HepG2 (cell line): ENCODE measurements at regions not wholly inside any gene's neighbourhood (a gene's known extent, or its start where the extent isn't known, plus 50 kb on each side); places are given as distances from the start of the nearest gene placed in this dataset.

Experiments used
- ATAC-seq: fragments of 200-7000 bp; cut with Tn5 transposase; 3 replicates; pipeline ENCODE4 v1.9.1; 2020; ENCODE audit warnings: mild to moderate bottlenecking, moderate library complexity
- BruUV-seq: library from RNA; stranded (reverse); fragments of 400-500 nt; replicated peaks from 2 replicates; lab custom pipeline; 2021; lab: Mats Ljungman, UMichigan
- CTCF ChIA-PET: fragments of 300-600 bp; formaldehyde crosslinking; extraction: SDS; loops from one replicate; lab custom pipeline; 2021; ENCODE audit warnings: low total read pairs, inconsistent platforms, low intra/inter-chr PET ratio; lab: Yijun Ruan, JAX
- POLR2A ChIA-PET: fragments of 350-600 bp; sonication (Branson Sonifier 250); formaldehyde crosslinking; loops from one replicate; lab custom pipeline; 2020; ENCODE audit warnings: antibody characterized with exemption, inconsistent platforms; lab: Yijun Ruan, JAX
- DNase-seq: peaks from one replicate; pipeline ENCODE4 v3.0.0-alpha.2; 2015; ENCODE audit warnings: low spot score
- FAIRE-seq: peaks from 3 replicates; lab custom pipeline; 2011; peaks lifted over from hg19 to GRCh38; lab: Jason Lieb, UNC
- H2AFZ ChIP-seq: one replicate; pipeline ENCODE4 v1.6.1; 2011; ENCODE audit warnings: low read length, inconsistent platforms
- H3K27ac ChIP-seq: fragments of 300-600 bp; 3 replicates; pipeline ENCODE4 v1.8.0; 2011; ENCODE audit warnings: mixed run types, mild to moderate bottlenecking, mixed read lengths, low read length, inconsistent platforms; ENCODE audit not compliant: insufficient read depth; ENCODE audit errors: extremely low read length
- H3K27me3 ChIP-seq, 2 experiments: fragments of 200-600 bp in 1 of 2; 2 replicates in 1 of 2; 3 replicates in 1 of 2; pipeline versions ENCODE4 v1.6.0 to v1.8.0; 2011; ENCODE audit warnings: low read length in 2 of 2, mild to moderate bottlenecking in 2 of 2, moderate library complexity in 2 of 2, inconsistent platforms in 1 of 2; ENCODE audit not compliant: insufficient read depth in 2 of 2, control insufficient read depth in 1 of 2
- H3K36me3 ChIP-seq, 2 experiments: fragments of 200-600 bp in 1 of 2; replicated peaks in 1 of 2; 2 replicates in 1 of 2; 3 replicates in 1 of 2; pipeline versions ENCODE4 v1.5.1 to v1.8.0; 2011; ENCODE audit warnings: low read length in 2 of 2, inconsistent platforms in 1 of 2; ENCODE audit not compliant: insufficient read depth in 2 of 2, control insufficient read depth in 1 of 2
- H3K4me1 ChIP-seq: 2 replicates; pipeline ENCODE4 v1.5.1; 2012; ENCODE audit warnings: low read length, inconsistent platforms; ENCODE audit not compliant: insufficient read depth
- H3K4me2 ChIP-seq: 2 replicates; pipeline ENCODE4 v1.6.0; 2011; ENCODE audit warnings: low read depth, low read length, inconsistent platforms
- H3K4me3 ChIP-seq, 3 experiments: fragments of 200-600 bp in 1 of 3; sonication (generic), shearing (Covaris generic) in 1 of 3; replicated peaks in 1 of 3; 2 replicates each; pipeline ENCODE4 v1.5.1; 2011 to 2016; ENCODE audit warnings: low read length in 3 of 3, inconsistent platforms in 2 of 3, low read depth in 2 of 3, mild to moderate bottlenecking in 2 of 3, control low read depth in 1 of 3, mixed read lengths in 1 of 3; ENCODE audit not compliant: insufficient read depth in 1 of 3
- H3K79me2 ChIP-seq: one replicate; pipeline ENCODE4 v1.6.1; 2011; ENCODE audit warnings: low read length, inconsistent platforms; ENCODE audit not compliant: insufficient read depth
- H3K9ac ChIP-seq: 2 replicates; pipeline ENCODE4 v1.6.0; 2011; ENCODE audit warnings: mild to moderate bottlenecking, low read depth, low read length, inconsistent platforms; ENCODE audit not compliant: insufficient read depth
- H3K9me3 ChIP-seq: 2 replicates; pipeline ENCODE4 v1.5.1; 2012; ENCODE audit warnings: mild to moderate bottlenecking, low read length
- H4K20me1 ChIP-seq: 2 replicates; pipeline ENCODE4 v1.6.0; 2011; ENCODE audit warnings: inconsistent platforms, mild to moderate bottlenecking, low read length, moderate library complexity; ENCODE audit not compliant: insufficient read depth
- ARID3A ChIP-seq: IDR thresholded peaks from 2 replicates; pipeline ENCODE4 v1.6.1; 2012; ENCODE audit warnings: low read depth, low read length, improper control_type of control experiment
- BRD4 ChIP-seq: sonication (generic); formaldehyde crosslinking; IDR thresholded peaks from 2 replicates; pipeline ENCODE4 v1.4.0; 2020; ENCODE audit warnings: missing genetic modification reagents
- CBX1 ChIP-seq: IDR thresholded peaks from one replicate; pipeline ENCODE4 v1.6.1; 2016; ENCODE audit warnings: antibody characterized with exemption, low read depth
- E2F2 ChIP-seq: sonication (generic); formaldehyde crosslinking; IDR thresholded peaks from 2 replicates; pipeline ENCODE4 v1.4.0; 2020; ENCODE audit warnings: missing genetic modification reagents, borderline replicate concordance
- GATAD2A ChIP-seq: IDR thresholded peaks from 2 replicates; pipeline ENCODE4 v1.6.1; 2016
- HOXA9 ChIP-seq: sonication (generic); formaldehyde crosslinking; IDR thresholded peaks from 2 replicates; pipeline ENCODE4 v1.8.1; 2022; ENCODE audit warnings: missing genetic modification reagents, mild to moderate bottlenecking, moderate library complexity, borderline replicate concordance
- KLF12 ChIP-seq: sonication (generic); formaldehyde crosslinking; IDR thresholded peaks from 2 replicates; pipeline ENCODE4 v1.4.0; 2020; ENCODE audit warnings: missing genetic modification reagents, borderline replicate concordance
- MTA1 ChIP-seq: sonication (generic); formaldehyde crosslinking; IDR thresholded peaks from 2 replicates; pipeline ENCODE4 v1.4.0; 2020; ENCODE audit warnings: missing genetic modification reagents, mild to moderate bottlenecking, borderline replicate concordance
- NR2F2 ChIP-seq: IDR thresholded peaks from 2 replicates; pipeline ENCODE4 v1.6.1; 2012; ENCODE audit warnings: low read depth, inconsistent platforms, borderline replicate concordance
- SNAPC2 ChIP-seq: sonication (generic); formaldehyde crosslinking; IDR thresholded peaks from 2 replicates; pipeline ENCODE4 v1.8.1; 2022; ENCODE audit warnings: mild to moderate bottlenecking, missing genetic modification reagents
- SP4 ChIP-seq: sonication (generic); formaldehyde crosslinking; IDR thresholded peaks from 2 replicates; pipeline ENCODE4 v1.8.1; 2023; ENCODE audit warnings: mild to moderate bottlenecking, missing genetic modification reagents
- SUZ12 ChIP-seq: fragments of 150-350 bp; IDR thresholded peaks from 2 replicates; pipeline ENCODE4 v1.6.1; 2014; ENCODE audit warnings: low read depth, low read length
- ZNF276 ChIP-seq: sonication (generic); formaldehyde crosslinking; IDR thresholded peaks from 2 replicates; pipeline ENCODE4 v1.4.0; 2020; ENCODE audit warnings: mild to moderate bottlenecking, low read depth, missing genetic modification reagents
- ZNF513 ChIP-seq: sonication (generic); formaldehyde crosslinking; conservative IDR thresholded peaks from 2 replicates; pipeline ENCODE4 v1.5.0; 2020; ENCODE audit warnings: missing genetic modification reagents
- ZNF784 ChIP-seq: sonication (generic); formaldehyde crosslinking; IDR thresholded peaks from 2 replicates; pipeline ENCODE4 v1.5.1; 2020; ENCODE audit warnings: missing genetic modification reagents, mild to moderate bottlenecking, borderline replicate concordance
- WGBS: methylation state at CpG from one replicate; pipeline ENCODE4 v1.1.6; 2017; ENCODE audit warnings: low lambda C conversion rate; 5-methylcytosine and 5-hydroxymethylcytosine counted together
- in situ Hi-C: cut with HindIII; loops from 2 replicates; pipeline ENCODE4 v1.10.0; 2017; ENCODE audit warnings: low pct_unique_long_range_greater_than_20kb; ENCODE audit not compliant: extremely low pct_ligation_motif_present
- intact Hi-C: fragments of 100-400 bp; cut with micrococcal nuclease; formaldehyde crosslinking; loops from one replicate; pipeline ENCODE4 v1.10.0; 2022; ENCODE audit not compliant: unreplicated experiment
- TF ChIP-seq, protein P1 (sequence below): sonication (generic); formaldehyde crosslinking; IDR thresholded peaks from 2 replicates; pipeline ENCODE4 v1.4.0; 2020; ENCODE audit warnings: missing genetic modification reagents, mild to moderate bottlenecking, borderline replicate concordance

DNA sequence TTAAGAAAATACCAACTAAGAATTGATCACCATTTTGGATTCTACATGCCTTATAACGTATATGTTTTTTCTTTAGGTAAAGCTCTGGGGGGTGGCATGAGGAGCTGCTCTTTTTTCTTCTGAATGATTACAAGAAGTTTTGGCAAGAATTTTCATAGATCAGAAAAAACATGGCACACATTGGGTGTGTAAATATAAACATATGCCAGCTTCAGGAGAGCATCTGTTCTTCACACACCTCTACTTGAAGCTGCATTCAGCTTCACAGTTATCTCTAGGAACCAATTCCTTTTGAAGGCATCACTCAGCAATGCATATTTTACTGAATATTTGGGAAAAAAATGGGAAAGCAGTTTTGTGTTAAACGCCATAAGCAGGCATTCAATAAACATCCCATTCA lies 122.7 kb upstream of the GHR start:
- ChIA-PET POLR2A (no interaction called here), CTCF (no interaction called here)
- ATAC-seq, result no peak
- Histone ChIP-seq H3K27ac (no peak overlapping the region), H3K9ac (no peak overlapping the region), H3K27me3 (no peaks in the 10 kb centered on the region), H3K4me2 (no peak overlapping the region), H3K9me3 (no peaks in the 10 kb centered on the region), H3K4me3 (no peak overlapping the region), H2AFZ (no peak overlapping the region), H3K36me3 (no peaks in the 10 kb centered on the region), H3K79me2 (no peaks in the 10 kb centered on the region), H4K20me1 (no peaks in the 10 kb centered on the region), H3K4me1 (no peaks in the 10 kb centered on the region)
- in situ Hi-C loops (no loop called here), intact Hi-C loops (no loop called here)
- no peak for DNase-seq
- BruUV-seq, result no TSS peak
- WGBS, result 3% methylated on average over 2 of the region's 2 CpGs
- FAIRE-seq, result no peak
- TF ChIP-seq KLF12 (CRISPR knock-in tag), result no peak
- no peak for TF ChIP-seq BRD4
- no peak for TF ChIP-seq HOXA9 (CRISPR knock-in tag)
- TF ChIP-seq SNAPC2 (CRISPR knock-in tag), result no peak
- TF ChIP-seq ZNF513, result no peak
- TF ChIP-seq, protein P1, sequence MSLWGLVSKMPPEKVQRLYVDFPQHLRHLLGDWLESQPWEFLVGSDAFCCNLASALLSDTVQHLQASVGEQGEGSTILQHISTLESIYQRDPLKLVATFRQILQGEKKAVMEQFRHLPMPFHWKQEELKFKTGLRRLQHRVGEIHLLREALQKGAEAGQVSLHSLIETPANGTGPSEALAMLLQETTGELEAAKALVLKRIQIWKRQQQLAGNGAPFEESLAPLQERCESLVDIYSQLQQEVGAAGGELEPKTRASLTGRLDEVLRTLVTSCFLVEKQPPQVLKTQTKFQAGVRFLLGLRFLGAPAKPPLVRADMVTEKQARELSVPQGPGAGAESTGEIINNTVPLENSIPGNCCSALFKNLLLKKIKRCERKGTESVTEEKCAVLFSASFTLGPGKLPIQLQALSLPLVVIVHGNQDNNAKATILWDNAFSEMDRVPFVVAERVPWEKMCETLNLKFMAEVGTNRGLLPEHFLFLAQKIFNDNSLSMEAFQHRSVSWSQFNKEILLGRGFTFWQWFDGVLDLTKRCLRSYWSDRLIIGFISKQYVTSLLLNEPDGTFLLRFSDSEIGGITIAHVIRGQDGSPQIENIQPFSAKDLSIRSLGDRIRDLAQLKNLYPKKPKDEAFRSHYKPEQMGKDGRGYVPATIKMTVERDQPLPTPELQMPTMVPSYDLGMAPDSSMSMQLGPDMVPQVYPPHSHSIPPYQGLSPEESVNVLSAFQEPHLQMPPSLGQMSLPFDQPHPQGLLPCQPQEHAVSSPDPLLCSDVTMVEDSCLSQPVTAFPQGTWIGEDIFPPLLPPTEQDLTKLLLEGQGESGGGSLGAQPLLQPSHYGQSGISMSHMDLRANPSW, result no peak
- TF ChIP-seq E2F2 (CRISPR knock-in tag), result no peak
- no peak for TF ChIP-seq NR2F2
- no peak for TF ChIP-seq SP4 (CRISPR knock-in tag)
- no peak for TF ChIP-seq ARID3A
- no peak for TF ChIP-seq ZNF784
- TF ChIP-seq GATAD2A (CRISPR knock-in tag), result no peak
- no peak for TF ChIP-seq CBX1
- no peak for TF ChIP-seq SUZ12
- no peak for TF ChIP-seq ZNF276 (CRISPR knock-in tag)
- TF ChIP-seq MTA1 (CRISPR knock-in tag), result no peak
